Subcutaneous abdominal adipose tissue (tissue), 5 donors: ENCODE measurements at regions not wholly inside any gene's neighbourhood (a gene's known extent, or its start where the extent isn't known, plus 50 kb on each side); places are given as distances from the start of the nearest gene placed in this dataset.

ENCODE experiments used
- H3K27ac ChIP-seq: one replicate; pipeline ENCODE4 v1.7.0; 2013; ENCODE audit warnings: low read depth, mild to moderate bottlenecking, inconsistent platforms, low read length, moderate library complexity
- H3K27me3 ChIP-seq, 5 donors: one replicate each; pipeline ENCODE4 v1.7.0; 2013; ENCODE audit warnings: low read length in 5 of 5, inconsistent platforms in 1 of 5; ENCODE audit not compliant: control insufficient read depth in 5 of 5, insufficient read depth in 4 of 5
- H3K36me3 ChIP-seq, 5 donors: one replicate each; pipeline ENCODE4 v1.7.0; 2013; ENCODE audit warnings: low read length in 5 of 5; ENCODE audit not compliant: control insufficient read depth in 5 of 5, insufficient read depth in 5 of 5
- H3K4me1 ChIP-seq, 5 donors: one replicate each; pipeline ENCODE4 v1.7.0; 2013; ENCODE audit warnings: low read length in 5 of 5, mild to moderate bottlenecking in 3 of 5, moderate library complexity in 1 of 5; ENCODE audit not compliant: control insufficient read depth in 5 of 5, insufficient read depth in 5 of 5
- H3K4me3 ChIP-seq, 5 donors: one replicate each; pipeline ENCODE4 v1.7.0; 2013; ENCODE audit warnings: low read length in 5 of 5, low read depth in 1 of 5
- H3K9ac ChIP-seq, 5 donors: one replicate each; pipeline ENCODE4 v1.7.0; 2013; ENCODE audit warnings: low read length in 5 of 5, mild to moderate bottlenecking in 4 of 5, moderate library complexity in 3 of 5
- H3K9me3 ChIP-seq, 5 donors: one replicate each; pipeline ENCODE4 v1.7.0; 2013; ENCODE audit warnings: low read length in 5 of 5; ENCODE audit not compliant: control insufficient read depth in 5 of 5
- donor health status: healthy.
- donor health status: healthy.
- donor health status: healthy.
- donor health status: healthy.
- donor health status: healthy.

- Histone ChIP-seq H3K27me3 (peaks cover 0 to 8% (median 4%) of the 10 kb centered on the region in 5 donors), H3K4me3 (no peak overlapping the region), H3K27ac (no peak overlapping the region), H3K4me1 (no peaks in the 10 kb centered on the region), H3K9ac (no peak overlapping the region), H3K36me3 (no peaks in the 10 kb centered on the region), H3K9me3 (no peaks in the 10 kb centered on the region)
Observed at GRCh38 chr19:31675193-31675913, 326.1 kb upstream of the TSHZ3 start.

- H3K27ac ChIP-seq, result no peak overlapping the region
- no peak overlapping the region for H3K4me3 ChIP-seq
- H3K27me3 ChIP-seq, result peaks cover 0 to 8% (median 4%) of the 10 kb centered on the region in 5 donors
- H3K9me3 ChIP-seq, result no peaks in the 10 kb centered on the region
- H3K36me3 ChIP-seq, result no peaks in the 10 kb centered on the region
- no peak overlapping the region for H3K9ac ChIP-seq
- H3K4me1 ChIP-seq, result no peaks in the 10 kb centered on the region
Observed at GRCh38 chr19:31676271-31677004, 327.2 kb upstream of the TSHZ3 start.

GRCh38 chr19:31678421-31678820 lies 329.2 kb upstream of the TSHZ3 start:
- H3K27me3 ChIP-seq, result peaks cover 0 to 6% (median 4%) of the 10 kb centered on the region in 5 donors
- H3K4me3 ChIP-seq, result no peak overlapping the region
- no peaks in the 10 kb centered on the region for H3K4me1 ChIP-seq
- no peaks in the 10 kb centered on the region for H3K9me3 ChIP-seq
- H3K27ac ChIP-seq, result no peak overlapping the region
- H3K9ac ChIP-seq, result no peak overlapping the region
- no peaks in the 10 kb centered on the region for H3K36me3 ChIP-seq

- Histone ChIP-seq H3K9ac (no peak overlapping the region), H3K9me3 (no peaks in the 10 kb centered on the region), H3K4me1 (no peaks in the 10 kb centered on the region), H3K4me3 (no peak overlapping the region), H3K27ac (no peak overlapping the region), H3K36me3 (no peaks in the 10 kb centered on the region), H3K27me3 (peaks cover 0 to 3% (median 0%) of the 10 kb centered on the region in 5 donors)
Observed at GRCh38 chr19:31681121-31681520, 331.9 kb upstream of the TSHZ3 start.

GRCh38 chr19:31693131-31693932 lies 344.1 kb upstream of the TSHZ3 start:
- no peaks in the 10 kb centered on the region for H3K4me1 ChIP-seq
- H3K9ac ChIP-seq, result no peak overlapping the region
- no peak overlapping the region for H3K4me3 ChIP-seq
- H3K27ac ChIP-seq, result no peak overlapping the region
- H3K36me3 ChIP-seq, result no peaks in the 10 kb centered on the region
- peaks cover 0 to 12% (median 5%) of the 10 kb centered on the region in 5 donors for H3K9me3 ChIP-seq
- peaks cover 0 to 2% (median 0%) of the 10 kb centered on the region in 5 donors for H3K27me3 ChIP-seq

GRCh38 chr19:31693933-31694269 lies 344.7 kb upstream of the TSHZ3 start:
- Histone ChIP-seq H3K9ac (no peak overlapping the region), H3K27ac (no peak overlapping the region), H3K4me3 (no peak overlapping the region), H3K4me1 (no peaks in the 10 kb centered on the region), H3K27me3 (peaks cover 0 to 2% (median 0%) of the 10 kb centered on the region in 5 donors), H3K36me3 (no peaks in the 10 kb centered on the region), H3K9me3 (peaks cover 0 to 11% (median 5%) of the 10 kb centered on the region in 5 donors)

GRCh38 chr19:31694761-31695160 lies 345.5 kb upstream of the TSHZ3 start:
- Histone ChIP-seq H3K36me3 (no peaks in the 10 kb centered on the region), H3K4me1 (no peaks in the 10 kb centered on the region), H3K27me3 (peaks cover 0 to 2% (median 0%) of the 10 kb centered on the region in 5 donors), H3K9ac (no peak overlapping the region), H3K9me3 (peaks cover 0 to 3% (median 0%) of the 10 kb centered on the region in 5 donors), H3K27ac (no peak overlapping the region), H3K4me3 (no peak overlapping the region)

GRCh38 chr19:31699421-31699820 lies 350.2 kb upstream of the TSHZ3 start:
- H3K9me3 ChIP-seq, result peaks cover 0 to 10% (median 7%) of the 10 kb centered on the region in 5 donors
- H3K9ac ChIP-seq, result no peak overlapping the region
- H3K4me3 ChIP-seq, result no peak overlapping the region

GRCh38 chr19:31701146-31701545 lies 351.9 kb upstream of the TSHZ3 start:
- peaks cover 0 to 10% (median 4%) of the 10 kb centered on the region in 5 donors for H3K27me3 ChIP-seq
- H3K36me3 ChIP-seq, result no peaks in the 10 kb centered on the region
- H3K4me1 ChIP-seq, result no peaks in the 10 kb centered on the region
- H3K9ac ChIP-seq, result no peak overlapping the region
- peaks cover 0 to 10% (median 5%) of the 10 kb centered on the region in 5 donors for H3K9me3 ChIP-seq
- H3K4me3 ChIP-seq, result no peak overlapping the region
- H3K27ac ChIP-seq, result no peak overlapping the region

More at GRCh38 chr19:31699421-31699820, 350.2 kb upstream of the TSHZ3 start:
- no peak overlapping the region for H3K27ac ChIP-seq
- peaks cover 0 to 10% (median 4%) of the 10 kb centered on the region in 5 donors for H3K27me3 ChIP-seq
- no peaks in the 10 kb centered on the region for H3K36me3 ChIP-seq
- H3K4me1 ChIP-seq, result no peaks in the 10 kb centered on the region
